ENCODE measurements at regions not wholly inside any gene's neighbourhood (a gene's known extent, or its start where the extent isn't known, plus 50 kb on each side); places are given as distances from the start of the nearest gene placed in this dataset.

- Histone ChIP-seq H3K4me3 (no peak overlapping the region), H3K9me3 (no peaks in the 10 kb centered on the region), H3K36me3 (no peaks in the 10 kb centered on the region), H3K27ac (no peak overlapping the region), H3K27me3 (no peaks in the 10 kb centered on the region), H3K4me1 (no peaks in the 10 kb centered on the region)
- 73 to 87% methylated on average over 1 of the region's 1 CpG for WGBS, 2 donors
- DNase-seq (no peak), ATAC-seq (no peak), FAIRE-seq (no peak)
- intact Hi-C loops (cut with DNase I), result no loop called here
- TF ChIP-seq, protein P1, sequence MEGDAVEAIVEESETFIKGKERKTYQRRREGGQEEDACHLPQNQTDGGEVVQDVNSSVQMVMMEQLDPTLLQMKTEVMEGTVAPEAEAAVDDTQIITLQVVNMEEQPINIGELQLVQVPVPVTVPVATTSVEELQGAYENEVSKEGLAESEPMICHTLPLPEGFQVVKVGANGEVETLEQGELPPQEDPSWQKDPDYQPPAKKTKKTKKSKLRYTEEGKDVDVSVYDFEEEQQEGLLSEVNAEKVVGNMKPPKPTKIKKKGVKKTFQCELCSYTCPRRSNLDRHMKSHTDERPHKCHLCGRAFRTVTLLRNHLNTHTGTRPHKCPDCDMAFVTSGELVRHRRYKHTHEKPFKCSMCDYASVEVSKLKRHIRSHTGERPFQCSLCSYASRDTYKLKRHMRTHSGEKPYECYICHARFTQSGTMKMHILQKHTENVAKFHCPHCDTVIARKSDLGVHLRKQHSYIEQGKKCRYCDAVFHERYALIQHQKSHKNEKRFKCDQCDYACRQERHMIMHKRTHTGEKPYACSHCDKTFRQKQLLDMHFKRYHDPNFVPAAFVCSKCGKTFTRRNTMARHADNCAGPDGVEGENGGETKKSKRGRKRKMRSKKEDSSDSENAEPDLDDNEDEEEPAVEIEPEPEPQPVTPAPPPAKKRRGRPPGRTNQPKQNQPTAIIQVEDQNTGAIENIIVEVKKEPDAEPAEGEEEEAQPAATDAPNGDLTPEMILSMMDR (IDR thresholded peaks at IDR 0.05), result no peak
These were observed 291.2 kb upstream of the SOX5 start for GRCh38 chr12:24240707-24241106.

GRCh38 chr12:24233519-24234246 lies 284.2 kb upstream of the SOX5 start:
- H3K4me1 ChIP-seq, result no peaks in the 10 kb centered on the region
- WGBS, 2 donors, result 33 to 62% methylated on average over 7 of the region's 7 CpGs
- ATAC-seq (no peak), FAIRE-seq (no peak), DNase-seq (no peak)
- no peaks in the 10 kb centered on the region for H3K36me3 ChIP-seq
- no peak overlapping the region for H3K27ac ChIP-seq
- intact Hi-C loops (cut with DNase I), result no loop called here
- TF ChIP-seq, protein P1 (IDR thresholded peaks at IDR 0.05), result no peak
- H3K4me3 ChIP-seq, result no peak overlapping the region
- H3K27me3 ChIP-seq, result no peaks in the 10 kb centered on the region
- H3K9me3 ChIP-seq, result no peaks in the 10 kb centered on the region

- DNase-seq, result no peak
- no peaks in the 10 kb centered on the region for H3K36me3 ChIP-seq
- no peaks in the 10 kb centered on the region for H3K27me3 ChIP-seq
- ATAC-seq, result no peak
- 52 to 88% methylated on average over 2 of the region's 2 CpGs for WGBS, 2 donors
- no peaks in the 10 kb centered on the region for H3K4me1 ChIP-seq
- FAIRE-seq, result no peak
- no peak overlapping the region for H3K27ac ChIP-seq
- intact Hi-C loops (cut with DNase I), result no loop called here
- H3K9me3 ChIP-seq, result no peaks in the 10 kb centered on the region
- no peak overlapping the region for H3K4me3 ChIP-seq
- TF ChIP-seq, protein P1 (IDR thresholded peaks at IDR 0.05), result no peak
These were observed 283.1 kb upstream of the SOX5 start for GRCh38 chr12:24232531-24232930.

GRCh38 chr12:24231298-24231697 lies 281.8 kb upstream of the SOX5 start:
- Histone ChIP-seq H3K36me3 (no peaks in the 10 kb centered on the region), H3K4me3 (no peak overlapping the region), H3K27me3 (no peaks in the 10 kb centered on the region), H3K27ac (no peak overlapping the region), H3K9me3 (no peaks in the 10 kb centered on the region), H3K4me1 (no peaks in the 10 kb centered on the region)
- FAIRE-seq (no peak), ATAC-seq (no peak), DNase-seq (no peak)
- TF ChIP-seq, protein P1 (IDR thresholded peaks at IDR 0.05), result no peak
- intact Hi-C loops (cut with DNase I), result no loop called here
- WGBS, 2 donors, result 44 to 60% methylated on average over 5 of the region's 5 CpGs

DNA sequence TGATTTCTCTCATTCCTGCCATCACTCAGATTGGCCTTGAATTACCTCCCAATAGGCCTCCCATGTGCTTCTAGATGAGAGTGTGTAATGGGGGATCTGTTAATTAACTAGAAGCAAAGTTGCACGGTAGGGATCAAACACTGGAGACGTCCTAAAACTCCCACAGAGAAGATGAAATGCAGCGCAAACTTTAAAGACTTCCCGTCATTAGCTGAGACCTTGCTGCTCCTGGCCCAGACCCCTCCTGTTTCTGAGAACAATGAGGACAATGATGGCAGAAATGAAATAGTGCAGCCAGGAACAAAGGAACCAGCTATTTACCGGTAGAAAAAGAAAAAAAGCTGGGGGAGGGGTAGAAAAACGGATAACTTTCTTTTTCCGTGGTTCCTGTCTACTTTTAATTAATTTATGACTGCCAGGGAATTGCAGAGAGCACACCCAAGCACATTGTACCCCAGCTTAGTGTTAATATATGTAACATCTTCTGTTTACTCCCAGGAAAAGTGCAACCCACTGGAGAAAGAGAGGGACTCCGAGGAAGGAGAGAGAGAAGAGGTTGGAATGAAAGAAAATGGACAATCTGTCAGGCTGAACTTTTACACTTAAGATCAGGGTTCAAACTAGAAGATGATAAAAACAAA lies 280.7 kb upstream of the SOX5 start:
- 33% methylated on average over 8 of the region's 8 CpGs for WGBS, 2 donors
- Histone ChIP-seq H3K27ac (no peak overlapping the region), H3K9me3 (no peaks in the 10 kb centered on the region), H3K27me3 (no peaks in the 10 kb centered on the region), H3K36me3 (no peaks in the 10 kb centered on the region), H3K4me1 (no peaks in the 10 kb centered on the region), H3K4me3 (no peak overlapping the region)
- ATAC-seq, result no peak
- FAIRE-seq, result no peak
- TF ChIP-seq, protein P1 (IDR thresholded peaks at IDR 0.05), result no peak
- intact Hi-C loops (cut with DNase I), result no loop called here
- DNase-seq, result no peak

Measured in pancreas (tissue), 10 donors.